ENCODE measurements at regions not wholly inside any gene's neighbourhood (a gene's known extent, or its start where the extent isn't known, plus 50 kb on each side); places are given as distances from the start of the nearest gene placed in this dataset.

DNA sequence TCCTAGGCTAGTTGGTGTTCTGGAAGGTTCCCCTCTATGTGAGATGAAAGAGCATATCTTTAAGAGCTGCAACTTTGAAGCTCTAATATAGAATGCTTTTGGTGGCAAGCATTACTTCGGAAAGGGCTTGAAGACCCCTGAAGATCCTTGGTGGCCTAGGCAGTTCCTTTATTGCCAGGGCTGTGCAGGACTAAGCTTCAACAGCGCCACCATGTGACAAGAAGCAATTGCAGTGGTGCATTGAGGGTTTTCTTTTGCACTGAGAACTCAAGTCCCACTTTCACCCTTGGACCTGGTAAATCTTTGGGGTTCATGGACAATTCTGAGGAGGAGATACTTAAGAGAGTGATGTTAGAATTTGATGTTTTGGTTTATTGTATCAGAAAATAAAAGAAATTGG lies 237.4 kb upstream of the GMDS start:
- no peak for TF ChIP-seq CTCF (IDR thresholded peaks at IDR 0.05)
- TF ChIP-seq EP300 (IDR thresholded peaks at IDR 0.05): no peak
